ENCODE measurements at regions not wholly inside any gene's neighbourhood (a gene's known extent, or its start where the extent isn't known, plus 50 kb on each side); places are given as distances from the start of the nearest gene placed in this dataset.

DNA sequence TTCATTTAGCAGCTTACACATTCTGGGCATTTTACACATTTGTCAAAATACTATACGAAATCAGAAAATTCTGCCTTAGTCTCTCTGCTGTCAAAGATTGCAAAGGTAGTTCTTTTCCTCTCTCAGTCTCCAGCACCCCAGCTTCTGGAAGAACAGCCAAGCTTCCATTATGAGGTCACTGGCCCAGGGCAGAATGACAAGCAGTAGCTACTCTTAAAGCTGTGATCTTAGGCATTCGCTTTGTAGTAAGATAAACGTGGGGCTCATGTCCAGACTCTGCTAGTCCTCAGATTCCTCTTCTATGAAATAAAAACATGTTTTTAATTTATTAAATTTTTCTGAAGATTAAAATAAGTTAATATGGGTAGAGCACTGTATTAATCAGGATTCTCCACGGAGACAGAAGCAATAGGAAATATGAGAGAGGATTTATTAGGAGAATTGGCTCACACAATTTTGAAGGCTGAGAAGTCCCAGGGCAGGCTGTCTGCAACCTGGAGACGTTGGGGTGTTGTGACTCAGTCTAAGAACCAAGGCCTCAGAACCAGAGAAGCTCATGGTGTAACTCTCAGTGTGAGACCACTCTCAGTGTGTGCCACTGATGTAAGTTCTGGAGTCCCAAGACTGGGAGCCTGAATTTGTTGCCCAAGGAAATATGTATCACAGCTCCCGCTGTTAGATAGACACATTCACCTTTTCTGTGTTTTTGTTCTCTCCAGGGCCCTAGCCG is 201.2 kb downstream of the CMPK2 start:
- TF ChIP-seq, protein P1, sequence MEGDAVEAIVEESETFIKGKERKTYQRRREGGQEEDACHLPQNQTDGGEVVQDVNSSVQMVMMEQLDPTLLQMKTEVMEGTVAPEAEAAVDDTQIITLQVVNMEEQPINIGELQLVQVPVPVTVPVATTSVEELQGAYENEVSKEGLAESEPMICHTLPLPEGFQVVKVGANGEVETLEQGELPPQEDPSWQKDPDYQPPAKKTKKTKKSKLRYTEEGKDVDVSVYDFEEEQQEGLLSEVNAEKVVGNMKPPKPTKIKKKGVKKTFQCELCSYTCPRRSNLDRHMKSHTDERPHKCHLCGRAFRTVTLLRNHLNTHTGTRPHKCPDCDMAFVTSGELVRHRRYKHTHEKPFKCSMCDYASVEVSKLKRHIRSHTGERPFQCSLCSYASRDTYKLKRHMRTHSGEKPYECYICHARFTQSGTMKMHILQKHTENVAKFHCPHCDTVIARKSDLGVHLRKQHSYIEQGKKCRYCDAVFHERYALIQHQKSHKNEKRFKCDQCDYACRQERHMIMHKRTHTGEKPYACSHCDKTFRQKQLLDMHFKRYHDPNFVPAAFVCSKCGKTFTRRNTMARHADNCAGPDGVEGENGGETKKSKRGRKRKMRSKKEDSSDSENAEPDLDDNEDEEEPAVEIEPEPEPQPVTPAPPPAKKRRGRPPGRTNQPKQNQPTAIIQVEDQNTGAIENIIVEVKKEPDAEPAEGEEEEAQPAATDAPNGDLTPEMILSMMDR (IDR thresholded peaks at IDR 0.05; ENCODE audit: low read depth, low read length): no peak
- no peak overlapping the region for H3K4me3 ChIP-seq (replicated peaks in 1 of 2; ENCODE audit: low read depth in 2 of 2, low read length in 2 of 2)
- DNase-seq (ENCODE audit: low read depth in 2 of 2): no peak

DNA sequence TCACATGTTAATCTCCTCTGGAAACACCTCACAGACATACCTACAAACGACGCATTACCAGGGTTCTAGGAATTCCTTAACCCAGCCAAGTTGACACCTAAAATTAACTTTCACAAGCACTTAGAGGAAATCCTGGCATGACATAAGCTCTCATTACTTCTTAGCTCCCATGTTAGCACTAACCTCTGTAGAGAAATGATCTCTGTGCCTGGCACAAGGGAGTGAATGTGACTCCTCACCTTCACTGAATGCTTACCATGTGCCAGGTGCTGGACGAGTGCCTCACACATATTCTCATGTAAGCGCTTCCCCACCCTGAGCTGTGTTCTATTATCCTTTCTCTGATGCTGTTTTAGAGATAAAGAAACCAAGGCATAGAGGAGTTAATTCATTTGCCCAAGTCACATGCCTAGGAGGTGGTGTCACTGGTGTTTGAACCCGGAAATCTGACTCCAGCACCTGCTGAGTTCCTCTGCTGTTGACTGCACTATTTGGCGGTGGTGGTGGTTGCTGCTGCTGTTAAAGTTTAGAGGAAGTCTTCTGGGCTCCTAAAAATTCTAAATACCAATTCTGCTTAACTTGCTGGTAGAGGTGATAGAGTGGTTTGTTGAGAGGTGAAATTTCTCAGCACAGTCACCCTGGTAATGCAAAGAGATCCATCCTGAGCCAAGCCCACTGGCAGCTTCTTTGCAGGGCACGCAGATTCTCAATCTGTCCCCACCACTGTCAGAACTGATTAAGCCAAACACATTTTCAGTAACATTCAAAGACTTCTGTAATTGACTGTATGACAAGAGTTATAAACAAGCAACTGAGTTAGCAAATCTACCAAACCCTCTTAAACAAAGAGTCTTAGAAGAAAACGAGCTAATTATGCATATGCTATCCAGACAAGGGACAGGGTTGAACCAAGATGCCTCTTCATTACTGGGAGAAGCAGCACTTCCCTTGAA is 200.3 kb downstream of the CMPK2 start:
- TF ChIP-seq, protein P1 (IDR thresholded peaks at IDR 0.05; ENCODE audit: low read depth, low read length): no peak
- no peak overlapping the region for H3K4me3 ChIP-seq (replicated peaks in 1 of 2; ENCODE audit: low read depth in 2 of 2, low read length in 2 of 2)
- DNase-seq (ENCODE audit: low read depth in 2 of 2): no peak

DNA sequence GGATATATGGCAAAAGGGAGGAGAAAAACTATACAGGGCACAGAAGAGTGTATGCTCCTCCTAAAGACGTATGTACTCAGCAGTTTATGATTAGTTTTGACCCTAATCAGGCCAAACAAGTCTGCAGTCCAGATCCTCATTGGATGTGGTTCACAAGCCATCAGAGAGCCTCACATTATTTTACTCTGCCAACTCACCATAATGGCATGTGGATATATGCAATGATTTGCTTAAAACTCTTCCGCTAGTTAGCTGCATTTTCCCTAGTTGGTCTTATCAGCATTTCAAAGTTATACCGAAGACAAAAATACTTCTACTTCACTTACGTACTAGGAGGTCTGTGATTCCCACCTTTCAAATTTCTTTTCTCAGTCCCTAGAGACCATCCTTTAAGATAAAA is 198.4 kb downstream of the CMPK2 start:
- no peak for DNase-seq (ENCODE audit: low read depth in 2 of 2)
- H3K4me3 ChIP-seq (replicated peaks in 1 of 2; ENCODE audit: low read depth in 2 of 2, low read length in 2 of 2): no peak overlapping the region
- TF ChIP-seq, protein P1 (IDR thresholded peaks at IDR 0.05; ENCODE audit: low read depth, low read length): no peak

DNA sequence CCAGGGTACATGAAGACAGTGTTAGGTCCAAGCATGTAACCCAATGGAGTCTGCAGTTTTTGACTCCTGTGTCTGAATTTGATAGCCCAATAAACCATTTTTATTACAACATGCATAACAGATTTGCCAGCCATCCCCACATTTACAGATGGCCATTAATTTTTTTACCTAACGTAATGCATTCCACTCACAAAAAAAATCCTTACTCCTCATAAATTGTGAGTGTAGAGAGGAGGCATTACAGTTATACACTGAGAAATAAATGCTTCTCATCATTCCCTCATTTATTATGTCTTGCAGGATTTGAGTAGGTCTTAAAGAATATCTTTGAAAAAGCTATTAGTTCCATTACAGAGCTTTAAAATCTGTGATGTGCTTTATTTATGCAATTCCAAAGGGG is 193.8 kb downstream of the CMPK2 start:
- TF ChIP-seq, protein P1 (IDR thresholded peaks at IDR 0.05; ENCODE audit: low read depth, low read length): no peak
- no peak overlapping the region for H3K4me3 ChIP-seq (replicated peaks in 1 of 2; ENCODE audit: low read depth in 2 of 2, low read length in 2 of 2)
- no peak for DNase-seq (ENCODE audit: low read depth in 2 of 2)

DNA sequence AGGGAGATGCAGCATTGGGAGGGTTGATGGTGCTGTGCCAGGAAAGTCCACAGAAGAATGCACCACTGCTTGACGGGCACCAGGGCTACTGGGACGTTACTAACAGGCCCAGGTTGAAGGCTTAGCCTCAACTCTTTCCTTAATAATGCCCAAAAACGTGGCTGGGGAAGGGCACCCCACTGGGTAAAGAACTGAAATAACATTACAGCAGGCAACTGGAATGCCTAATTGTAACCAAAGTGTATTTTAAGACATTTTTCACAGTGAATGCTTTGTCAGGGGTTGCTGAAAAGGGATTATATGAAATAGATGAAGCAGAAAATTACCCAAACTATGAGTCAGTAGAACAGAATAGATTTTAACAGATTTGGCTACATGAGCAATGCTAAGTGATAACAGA is 191.3 kb downstream of the CMPK2 start:
- no peak overlapping the region for H3K4me3 ChIP-seq (replicated peaks in 1 of 2; ENCODE audit: low read depth in 2 of 2, low read length in 2 of 2)
- TF ChIP-seq, protein P1 (IDR thresholded peaks at IDR 0.05; ENCODE audit: low read depth, low read length): no peak
- DNase-seq (ENCODE audit: low read depth in 2 of 2): no peak

DNA sequence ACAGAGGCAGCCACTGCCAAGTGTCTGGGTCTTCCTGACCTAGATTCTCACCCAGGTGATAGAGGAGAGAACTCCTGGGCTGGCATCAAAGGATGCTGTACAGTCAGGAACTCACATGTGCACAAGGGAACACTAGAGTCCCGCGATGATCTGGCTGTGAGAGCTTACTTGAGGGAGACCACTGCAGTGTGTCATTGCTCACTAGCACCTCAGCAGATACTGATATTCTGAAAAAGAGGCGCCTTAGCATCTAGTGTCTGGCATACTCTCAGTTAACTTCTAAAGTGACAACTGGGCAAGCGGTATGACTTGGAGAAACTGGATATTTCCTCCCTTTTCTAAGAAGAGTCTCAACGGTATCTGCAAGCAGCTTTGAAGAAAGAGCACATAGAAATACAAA is 189.9 kb downstream of the CMPK2 start:
- TF ChIP-seq, protein P1 (IDR thresholded peaks at IDR 0.05; ENCODE audit: low read depth, low read length): no peak
- DNase-seq (ENCODE audit: low read depth in 2 of 2): no peak
- no peak overlapping the region for H3K4me3 ChIP-seq (replicated peaks in 1 of 2; ENCODE audit: low read depth in 2 of 2, low read length in 2 of 2)

All from cardiac fibroblast (primary cell).